PC-3 (cell line): ENCODE measurements at regions not wholly inside any gene's neighbourhood (a gene's known extent, or its start where the extent isn't known, plus 50 kb on each side); places are given as distances from the start of the nearest gene placed in this dataset.

Experiments
- ATAC-seq: fragments of 200-7000 bp; cut with Tn5 transposase; 2 replicates; pipeline ENCODE4 v1.9.1; 2020; ENCODE audit warnings: mild to moderate bottlenecking, moderate library complexity
- BruUV-seq: library from RNA; stranded (reverse); fragments of 400-500 nt; replicated peaks from 2 replicates; lab custom pipeline; 2021; lab: Mats Ljungman, UMichigan
- CTCF ChIA-PET: fragments of 300-600 bp; sonication (Branson Sonifier 250); formaldehyde crosslinking; loops from one replicate; lab custom pipeline; 2022; ENCODE audit warnings: antibody characterized with exemption; lab: Charles Lee
- POLR2A ChIA-PET: fragments of 300-600 bp; sonication (Branson Sonifier 250); formaldehyde crosslinking; loops from one replicate; lab custom pipeline; 2022; ENCODE audit warnings: antibody characterized with exemption; ENCODE audit not compliant: unreplicated experiment; lab: Charles Lee
- DNase-seq: peaks from one replicate; pipeline ENCODE4 v3.0.0-alpha.2; 2015
- H2AFZ ChIP-seq: fragments of 300-600 bp; sonication (generic); 2 replicates; pipeline ENCODE4 v1.6.0; 2016; ENCODE audit warnings: antibody characterized with exemption, low read length
- H3F3A ChIP-seq: fragments of 300-600 bp; sonication (generic); one replicate; pipeline ENCODE4 v1.6.0; 2017; ENCODE audit warnings: antibody characterized with exemption, low read length, control low read depth, mild to moderate bottlenecking; ENCODE audit not compliant: unreplicated experiment
- H3K27ac ChIP-seq: fragments of 300-600 bp; sonication (generic); 2 replicates; pipeline ENCODE4 v1.5.1; 2016; ENCODE audit warnings: mild to moderate bottlenecking, low read length
- H3K27me3 ChIP-seq: fragments of 300-600 bp; sonication (generic); 2 replicates; pipeline ENCODE4 v1.6.1; 2016; ENCODE audit warnings: low read length, mixed read lengths
- H3K36me3 ChIP-seq: fragments of 300-600 bp; sonication (generic); 2 replicates; pipeline ENCODE4 v1.6.1; 2016; ENCODE audit warnings: low read depth, mixed run types, low read length, mixed read lengths
- H3K4me1 ChIP-seq: fragments of 300-600 bp; sonication (generic); 2 replicates; pipeline ENCODE4 v1.5.1; 2016; ENCODE audit warnings: low read length; ENCODE audit not compliant: insufficient read depth
- H3K4me2 ChIP-seq: fragments of 300-600 bp; sonication (generic); 2 replicates; pipeline ENCODE4 v1.6.0; 2016; ENCODE audit warnings: low read length
- H3K4me3 ChIP-seq: fragments of 300-600 bp; sonication (generic); 2 replicates; pipeline ENCODE4 v1.5.1; 2016; ENCODE audit warnings: mild to moderate bottlenecking, low read length, mixed read lengths
- H3K79me2 ChIP-seq: fragments of 300-600 bp; sonication (generic); 2 replicates; pipeline ENCODE4 v1.6.1; 2017; ENCODE audit warnings: low read length, mixed read lengths
- H3K9ac ChIP-seq: fragments of 300-600 bp; sonication (generic); 2 replicates; pipeline ENCODE4 v1.6.0; 2016; ENCODE audit warnings: mild to moderate bottlenecking, low read length
- H3K9me2 ChIP-seq: fragments of 300-600 bp; sonication (generic); replicated peaks from 2 replicates; pipeline ENCODE4 v1.6.1; 2016; ENCODE audit warnings: mixed run types, low read length, mixed read lengths
- H3K9me3 ChIP-seq: fragments of 300-600 bp; sonication (generic); 2 replicates; pipeline ENCODE4 v1.6.1; 2016; ENCODE audit warnings: low read length, mixed read lengths
- H4K20me1 ChIP-seq: fragments of 300-600 bp; sonication (generic); 2 replicates; pipeline ENCODE4 v1.6.1; 2016; ENCODE audit warnings: low read length, mixed read lengths
- CTCF ChIP-seq: fragments of 300-600 bp; sonication (generic); conservative IDR thresholded peaks from 2 replicates; pipeline ENCODE4 v1.5.1; 2017; ENCODE audit warnings: antibody characterized with exemption, low read depth, mild to moderate bottlenecking, low read length
- EZH2 ChIP-seq: fragments of 300-600 bp; sonication (generic); IDR thresholded peaks from one replicate; pipeline ENCODE4 v1.6.1; 2017; ENCODE audit warnings: antibody characterized with exemption, mild to moderate bottlenecking, low read length; ENCODE audit not compliant: unreplicated experiment
- EZH2phosphoT487 ChIP-seq: fragments of 300-600 bp; sonication (generic); IDR thresholded peaks from 2 replicates; pipeline ENCODE4 v1.6.1; 2018; ENCODE audit warnings: mild to moderate bottlenecking, antibody characterized with exemption, low read length, borderline replicate concordance
- intact Hi-C: fragments of 100-400 bp; cut with micrococcal nuclease; formaldehyde crosslinking; loops from 2 replicates; pipeline ENCODE4 v1.9.0; 2023

- no TSS peak for BruUV-seq
- Histone ChIP-seq H3K4me3 (no peak overlapping the region), H3K9me3 (no peaks in the 10 kb centered on the region), H4K20me1 (no peaks in the 10 kb centered on the region), H3K79me2 (no peaks in the 10 kb centered on the region), H3K9ac (no peak overlapping the region), H3K27me3 (no peaks in the 10 kb centered on the region), H2AFZ (no peak overlapping the region), H3K36me3 (no peaks in the 10 kb centered on the region), H3K4me2 (no peak overlapping the region), H3K9me2 (no peaks in the 10 kb centered on the region), H3F3A (no peaks in the 10 kb centered on the region), H3K27ac (no peak overlapping the region), H3K4me1 (no peaks in the 10 kb centered on the region)
- no peak for DNase-seq
- ATAC-seq, result no peak
- intact Hi-C loops, result no loop called here
- TF ChIP-seq EZH2, result no peak
- no peak for TF ChIP-seq CTCF
- TF ChIP-seq EZH2phosphoT487, result no peak
- POLR2A ChIA-PET, result interaction anchor here (0.5 to 0.7 kb wide), 2 partner anchors 19 to 1699 kb away, joined by 3 to 5 read pairs; no protein-coding TSS in a partner anchor
- CTCF ChIA-PET, result no interaction called here
Measured at GRCh38 chr21:22795091-22795490, 1796.9 kb downstream of the NCAM2 start.

DNA sequence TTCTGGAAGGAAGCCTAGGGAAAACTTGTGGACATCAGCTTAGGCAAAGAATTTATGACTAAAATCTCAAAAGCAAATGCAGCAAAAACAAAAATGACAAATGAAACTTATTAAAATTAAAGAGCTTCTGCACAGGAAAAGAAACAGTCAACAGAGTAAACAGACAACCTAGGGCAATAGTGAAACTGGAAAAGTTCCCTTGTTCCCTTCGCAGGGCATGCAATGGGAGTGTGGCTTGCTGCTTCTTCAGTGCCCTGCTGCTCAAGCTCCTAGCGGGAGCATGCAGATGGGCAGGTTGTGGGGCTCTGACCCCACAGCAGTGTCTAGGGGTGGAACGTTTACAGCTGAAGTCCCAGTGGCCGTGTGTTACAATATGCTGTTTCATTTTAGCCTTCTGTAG is 1797.4 kb downstream of the NCAM2 start:
- H3K27ac ChIP-seq, result no peak overlapping the region
- TF ChIP-seq EZH2, result no peak
- no peak for TF ChIP-seq EZH2phosphoT487
- no peak for TF ChIP-seq CTCF
- no TSS peak for BruUV-seq
- H3K36me3 ChIP-seq, result no peaks in the 10 kb centered on the region
- no peak overlapping the region for H3K4me3 ChIP-seq
- H3K4me2 ChIP-seq, result 0 out of 2 replicates have a peak overlapping the region, but pooled peaks have one; percentile 7
- H3K9me2 ChIP-seq, result no peaks in the 10 kb centered on the region
- no peaks in the 10 kb centered on the region for H3F3A ChIP-seq
- ChIA-PET CTCF (no interaction called here), POLR2A (interaction anchor here (0.5 to 0.7 kb wide), 2 partner anchors 18 to 1698 kb away, joined by 3 to 5 read pairs; no protein-coding TSS in a partner anchor)
- intact Hi-C loops, result no loop called here
- DNase-seq (no peak), ATAC-seq (peak; percentile 54; the same call in 1 of the 2 replicates)
- no peaks in the 10 kb centered on the region for H4K20me1 ChIP-seq
- H3K9me3 ChIP-seq, result no peaks in the 10 kb centered on the region
- no peak overlapping the region for H3K9ac ChIP-seq
- peak overlapping the region; percentile 42; the same call in 1 of the 2 replicates for H2AFZ ChIP-seq
- no peaks in the 10 kb centered on the region for H3K27me3 ChIP-seq
- no peaks in the 10 kb centered on the region for H3K79me2 ChIP-seq
- H3K4me1 ChIP-seq, result no peaks in the 10 kb centered on the region

DNA sequence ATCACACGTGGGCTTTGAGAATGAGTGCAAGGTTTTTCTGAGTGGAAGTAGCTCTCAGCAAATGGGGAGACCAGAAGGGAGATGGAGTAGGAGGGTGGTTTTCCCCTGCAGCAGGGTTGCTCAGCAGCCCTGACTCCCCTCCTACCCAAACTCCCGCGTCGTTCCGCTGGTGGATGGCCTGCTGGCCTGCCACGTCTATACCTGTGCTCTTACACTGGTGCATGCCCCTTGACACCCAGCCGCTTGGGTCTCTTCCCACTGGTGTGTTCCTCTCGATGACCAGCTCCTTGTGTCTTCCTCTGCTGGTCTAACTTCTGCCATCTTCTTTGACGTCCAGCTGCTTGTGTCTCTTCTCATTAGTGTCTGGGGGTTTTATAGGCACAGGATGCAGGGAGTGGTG is 1797.9 kb downstream of the NCAM2 start:
- Histone ChIP-seq H3K36me3 (no peaks in the 10 kb centered on the region), H3K4me2 (0 out of 2 replicates have a peak overlapping the region, but pooled peaks have one; percentile 7), H3K9me2 (no peaks in the 10 kb centered on the region), H4K20me1 (no peaks in the 10 kb centered on the region), H3K27ac (no peak overlapping the region), H3F3A (no peaks in the 10 kb centered on the region), H3K9me3 (no peaks in the 10 kb centered on the region), H3K79me2 (no peaks in the 10 kb centered on the region), H3K4me3 (no peak overlapping the region), H3K4me1 (no peaks in the 10 kb centered on the region), H3K27me3 (no peaks in the 10 kb centered on the region), H3K9ac (no peak overlapping the region), H2AFZ (peak overlapping the region; percentile 42; the same call in 1 of the 2 replicates)
- POLR2A ChIA-PET, result no interaction called here
- no TSS peak for BruUV-seq
- TF ChIP-seq EZH2, result no peak
- TF ChIP-seq EZH2phosphoT487, result no peak
- TF ChIP-seq CTCF, result no peak
- ATAC-seq, result no peak
- DNase-seq, result no peak
- CTCF ChIA-PET, result no interaction called here
- intact Hi-C loops, result no loop called here
